ENCODE measurements at regions not wholly inside any gene's neighbourhood (a gene's known extent, or its start where the extent isn't known, plus 50 kb on each side); places are given as distances from the start of the nearest gene placed in this dataset.

DNA sequence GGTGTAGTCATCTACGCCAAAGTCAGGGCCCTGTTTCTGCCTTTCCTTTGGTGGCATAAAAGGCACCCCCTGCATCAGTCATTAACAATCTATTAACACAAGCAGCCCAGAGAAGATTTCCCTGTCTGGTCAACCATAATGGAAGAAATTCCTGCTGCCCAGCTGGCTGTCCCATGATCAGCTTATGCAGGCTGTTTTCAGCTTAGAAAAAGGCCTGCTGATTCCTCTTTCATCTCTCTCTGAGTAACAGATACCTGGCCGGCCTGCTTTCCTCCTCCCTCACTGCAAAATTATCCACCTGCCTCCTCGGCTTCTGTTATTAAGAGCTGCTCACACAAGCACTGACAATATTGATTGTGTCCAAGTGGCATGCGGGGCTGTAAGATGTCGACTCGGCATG is 70.3 kb upstream of the MMP2 start:
- DNase-seq: no peak
- H3K27ac Mint-ChIP-seq: no peak overlapping the region
- H3K9me3 Mint-ChIP-seq: no peaks in the 10 kb centered on the region
- no peak for ATAC-seq
- H3K27me3 Mint-ChIP-seq: no peaks in the 10 kb centered on the region
- no peaks in the 10 kb centered on the region for H3K4me1 Mint-ChIP-seq
- no peak overlapping the region for H3K4me3 Mint-ChIP-seq

DNA sequence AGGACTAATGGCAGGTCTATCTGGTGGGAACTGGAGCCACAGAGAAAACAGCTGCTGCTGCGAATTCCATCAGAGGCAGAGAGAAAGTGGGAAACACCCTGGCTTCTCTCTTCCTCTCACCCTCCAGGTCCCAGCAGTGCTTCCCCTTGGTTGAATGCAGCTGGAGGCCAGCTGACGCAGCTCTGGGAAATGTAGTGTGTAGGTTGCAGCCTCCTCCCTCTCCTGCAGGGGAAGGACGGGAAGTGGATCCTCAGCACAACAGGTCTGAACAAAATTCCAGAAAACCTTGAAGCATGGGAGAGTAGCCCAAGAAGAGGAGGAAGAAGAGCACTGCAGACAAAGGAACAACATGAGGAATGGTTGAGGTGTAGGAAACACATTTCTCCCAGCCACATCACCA is 67.8 kb upstream of the MMP2 start:
- Mint-ChIP-seq H3K27ac (no peak overlapping the region), H3K4me1 (no peaks in the 10 kb centered on the region), H3K4me3 (no peak overlapping the region), H3K27me3 (no peaks in the 10 kb centered on the region), H3K9me3 (no peaks in the 10 kb centered on the region)
- ATAC-seq (no peak), DNase-seq (no peak)

- H3K4me1 Mint-ChIP-seq: peaks cover 6% of the 10 kb centered on the region
- no peak for DNase-seq
Measured at GRCh38 chr16:55418586-55418985, 60.4 kb upstream of the MMP2 start.

GRCh38 chr16:55421226-55421625 is 57.8 kb upstream of the MMP2 start:
- Mint-ChIP-seq H3K27me3 (peaks cover 22% of the 10 kb centered on the region), H3K9me3 (no peaks in the 10 kb centered on the region), H3K4me1 (peaks cover 6% of the 10 kb centered on the region)

More at GRCh38 chr16:55418586-55418985, 60.4 kb upstream of the MMP2 start:
- Mint-ChIP-seq H3K4me3 (no peak overlapping the region), H3K27ac (no peak overlapping the region), H3K27me3 (peaks cover 22% of the 10 kb centered on the region), H3K9me3 (no peaks in the 10 kb centered on the region)
- ATAC-seq: no peak

GRCh38 chr16:55426865-55427484 is 52.0 kb upstream of the MMP2 start:
- Mint-ChIP-seq H3K4me3 (no peak overlapping the region), H3K27me3 (no peaks in the 10 kb centered on the region), H3K4me1 (no peaks in the 10 kb centered on the region), H3K9me3 (no peaks in the 10 kb centered on the region), H3K27ac (no peak overlapping the region)
- ATAC-seq: no peak
- no peak for DNase-seq

More at GRCh38 chr16:55421226-55421625, 57.8 kb upstream of the MMP2 start:
- DNase-seq (no peak), ATAC-seq (no peak)
- Mint-ChIP-seq H3K27ac (no peak overlapping the region), H3K4me3 (no peak overlapping the region)
